ENCODE measurements at regions not wholly inside any gene's neighbourhood (a gene's known extent, or its start where the extent isn't known, plus 50 kb on each side); places are given as distances from the start of the nearest gene placed in this dataset.

DNA sequence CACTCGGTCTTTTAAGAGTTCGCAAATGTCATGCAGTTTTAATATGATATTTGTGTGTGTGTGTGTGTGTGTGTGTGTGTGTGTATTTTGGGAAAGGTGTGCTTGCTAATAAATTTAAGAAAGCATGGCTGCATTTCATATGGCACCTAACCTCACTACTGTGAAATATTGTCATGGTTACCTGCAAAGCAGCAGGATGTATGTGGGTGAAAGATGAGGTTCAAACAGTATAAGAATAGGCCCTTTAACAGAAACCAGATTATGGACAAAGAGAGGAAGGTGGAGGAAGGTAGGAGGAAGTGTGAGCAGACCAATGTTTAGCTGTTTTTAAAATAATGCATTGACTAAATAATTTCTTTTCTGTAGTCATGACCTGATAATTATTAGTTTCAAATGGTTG, 73.5 kb upstream of the CACNA2D1 start:
- Histone ChIP-seq H3K23ac (ENCODE audit: low read depth, low read length) (no peak overlapping the region), H3K9me1 (ENCODE audit: insufficient read depth, low read length) (no peaks in the 10 kb centered on the region), H2AK9ac (replicated peaks; ENCODE audit: low read depth, low read length, poor library complexity) (no peak overlapping the region), H2AFZ (replicated peaks; ENCODE audit: low read length, poor library complexity) (no peak overlapping the region), H4K20me1 (ENCODE audit: insufficient read depth, low read length) (no peaks in the 10 kb centered on the region), H2BK15ac (ENCODE audit: low read depth, low read length) (no peak overlapping the region), H3K36me3 (ENCODE audit: control insufficient read depth, insufficient read depth, low read length) (no peaks in the 10 kb centered on the region), H2BK20ac (ENCODE audit: low read depth, low read length) (no peak overlapping the region), H3K9me3 (ENCODE audit: control insufficient read depth, insufficient read depth, low read length) (no peaks in the 10 kb centered on the region), H3K79me1 (ENCODE audit: low read depth in 1 of 2, low read length in 2 of 2) (no peaks in the 10 kb centered on the region), H3K4me1 (ENCODE audit: control insufficient read depth, insufficient read depth, low read length) (no peaks in the 10 kb centered on the region), H3K56ac (ENCODE audit: extremely low read depth, insufficient read depth, low read length) (no peak overlapping the region), H3K4me3 (ENCODE audit: insufficient read depth, low read depth, low read length) (no peak overlapping the region), H3K14ac (replicated peaks; ENCODE audit: low read depth, low read length) (no peak overlapping the region), H3K9ac (ENCODE audit: low read depth, low read length) (no peak overlapping the region), H2BK120ac (ENCODE audit: low read depth, low read length) (no peak overlapping the region), H3K4ac (ENCODE audit: low read depth, low read length) (no peak overlapping the region), H3K18ac (ENCODE audit: low read depth, low read length) (no peak overlapping the region), H4K8ac (ENCODE audit: low read depth in 2 of 2, low read length in 2 of 2) (no peak overlapping the region), H3K27ac (ENCODE audit: insufficient read depth, low read length) (no peak overlapping the region), H4K91ac (ENCODE audit: insufficient read depth, low read depth, low read length) (no peak overlapping the region), H2BK5ac (ENCODE audit: low read depth, low read length, poor library complexity, severe bottlenecking) (no peak overlapping the region), H3K27me3 (ENCODE audit: control insufficient read depth, insufficient read depth, low read length) (no peaks in the 10 kb centered on the region; the same call in 1 of the 2 replicates), H3K4me2 (ENCODE audit: low read depth, low read length) (no peak overlapping the region), H2AK5ac (ENCODE audit: low read depth, low read length) (no peak overlapping the region), H4K5ac (ENCODE audit: low read depth, low read length) (no peak overlapping the region)
- in situ Hi-C loops (cut with MboI; ENCODE audit: low sequenced_read_pairs) = no loop called here
- DNase-seq = no peak
- WGBS, 2 experiments (ENCODE audit: extremely low coverage in 2 of 2, insufficient read length in 1 of 2) = no CpG with 5 or more reads among the region's 2 CpGs
- no TSS peak for BruUV-seq (replicated peaks)
- no peak for TF ChIP-seq RCOR1 (IDR thresholded peaks at IDR 0.05; ENCODE audit: insufficient replicate concordance, low read length)
- no peak for TF ChIP-seq RFX5 (IDR thresholded peaks at IDR 0.05; ENCODE audit: low read depth, low read length)
- TF ChIP-seq NFE2L2 (IDR thresholded peaks at IDR 0.05; ENCODE audit: low read depth, low read length) = no peak
- TF ChIP-seq CHD1 (IDR thresholded peaks at IDR 0.05; ENCODE audit: low read depth, low read length) = no peak
- no peak for TF ChIP-seq MAZ (IDR thresholded peaks at IDR 0.05; ENCODE audit: borderline replicate concordance, low read depth, low read length)
- TF ChIP-seq, protein P1, sequence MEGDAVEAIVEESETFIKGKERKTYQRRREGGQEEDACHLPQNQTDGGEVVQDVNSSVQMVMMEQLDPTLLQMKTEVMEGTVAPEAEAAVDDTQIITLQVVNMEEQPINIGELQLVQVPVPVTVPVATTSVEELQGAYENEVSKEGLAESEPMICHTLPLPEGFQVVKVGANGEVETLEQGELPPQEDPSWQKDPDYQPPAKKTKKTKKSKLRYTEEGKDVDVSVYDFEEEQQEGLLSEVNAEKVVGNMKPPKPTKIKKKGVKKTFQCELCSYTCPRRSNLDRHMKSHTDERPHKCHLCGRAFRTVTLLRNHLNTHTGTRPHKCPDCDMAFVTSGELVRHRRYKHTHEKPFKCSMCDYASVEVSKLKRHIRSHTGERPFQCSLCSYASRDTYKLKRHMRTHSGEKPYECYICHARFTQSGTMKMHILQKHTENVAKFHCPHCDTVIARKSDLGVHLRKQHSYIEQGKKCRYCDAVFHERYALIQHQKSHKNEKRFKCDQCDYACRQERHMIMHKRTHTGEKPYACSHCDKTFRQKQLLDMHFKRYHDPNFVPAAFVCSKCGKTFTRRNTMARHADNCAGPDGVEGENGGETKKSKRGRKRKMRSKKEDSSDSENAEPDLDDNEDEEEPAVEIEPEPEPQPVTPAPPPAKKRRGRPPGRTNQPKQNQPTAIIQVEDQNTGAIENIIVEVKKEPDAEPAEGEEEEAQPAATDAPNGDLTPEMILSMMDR (conservative IDR thresholded peaks at IDR 0.05; ENCODE audit: low read depth, low read length) = no peak
- no peak for TF ChIP-seq MAFK (IDR thresholded peaks at IDR 0.05; ENCODE audit: low read depth, low read length)
- ATAC-seq (ENCODE audit: low read depth) = no peak
- POLR2A ChIA-PET (ENCODE audit: unreplicated experiment) = no interaction called here
- CTCF ChIA-PET = no interaction called here
- dilution Hi-C loops (cut with HindIII; ENCODE audit: low sequenced_read_pairs, unreplicated experiment) = no loop called here
- intact Hi-C loops (cut with micrococcal nuclease) = no loop called here
